ENCODE measurements at regions not wholly inside any gene's neighbourhood (a gene's known extent, or its start where the extent isn't known, plus 50 kb on each side); places are given as distances from the start of the nearest gene placed in this dataset.

DNA sequence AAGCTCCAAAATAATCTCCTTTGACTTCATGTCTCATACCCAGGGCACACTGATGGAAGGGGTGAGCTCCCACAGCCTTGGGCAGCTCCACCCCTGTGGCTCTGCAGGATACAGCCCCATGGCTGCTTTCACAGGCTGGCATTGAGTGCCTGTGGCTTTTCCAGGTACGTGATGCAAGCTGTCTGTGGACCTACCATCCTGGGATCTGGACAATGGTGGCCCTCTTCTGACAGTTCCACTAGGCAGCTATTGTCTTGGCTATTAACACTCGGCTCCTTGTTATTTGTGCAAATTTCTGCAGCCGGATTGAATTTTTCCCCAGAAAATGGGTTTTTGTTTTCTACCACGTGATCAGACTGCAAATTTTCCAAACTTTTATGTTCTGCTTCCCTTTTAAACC, 634.2 kb downstream of the TSN start:
- intact Hi-C loops (cut with DNase I): no loop called here
- Histone ChIP-seq H3K27me3 (no peaks in the 10 kb centered on the region), H3K36me3 (replicated peaks in 1 of 2; ENCODE audit: insufficient read depth in 1 of 2, low read depth in 2 of 2) (no peaks in the 10 kb centered on the region), H3K4me3 (no peak overlapping the region), H3K9me3 (peaks cover 0 to 10% (median 4%) of the 10 kb centered on the region in 3 donors), H3K4me1 (no peaks in the 10 kb centered on the region), H3K27ac (no peak overlapping the region)
- DNase-seq: no peak
- 84 to 87% methylated on average over 4 of the region's 4 CpGs for WGBS, 2 donors
- TF ChIP-seq POLR2A (IDR thresholded peaks at IDR 0.05): no peak
- TF ChIP-seq, protein P1, sequence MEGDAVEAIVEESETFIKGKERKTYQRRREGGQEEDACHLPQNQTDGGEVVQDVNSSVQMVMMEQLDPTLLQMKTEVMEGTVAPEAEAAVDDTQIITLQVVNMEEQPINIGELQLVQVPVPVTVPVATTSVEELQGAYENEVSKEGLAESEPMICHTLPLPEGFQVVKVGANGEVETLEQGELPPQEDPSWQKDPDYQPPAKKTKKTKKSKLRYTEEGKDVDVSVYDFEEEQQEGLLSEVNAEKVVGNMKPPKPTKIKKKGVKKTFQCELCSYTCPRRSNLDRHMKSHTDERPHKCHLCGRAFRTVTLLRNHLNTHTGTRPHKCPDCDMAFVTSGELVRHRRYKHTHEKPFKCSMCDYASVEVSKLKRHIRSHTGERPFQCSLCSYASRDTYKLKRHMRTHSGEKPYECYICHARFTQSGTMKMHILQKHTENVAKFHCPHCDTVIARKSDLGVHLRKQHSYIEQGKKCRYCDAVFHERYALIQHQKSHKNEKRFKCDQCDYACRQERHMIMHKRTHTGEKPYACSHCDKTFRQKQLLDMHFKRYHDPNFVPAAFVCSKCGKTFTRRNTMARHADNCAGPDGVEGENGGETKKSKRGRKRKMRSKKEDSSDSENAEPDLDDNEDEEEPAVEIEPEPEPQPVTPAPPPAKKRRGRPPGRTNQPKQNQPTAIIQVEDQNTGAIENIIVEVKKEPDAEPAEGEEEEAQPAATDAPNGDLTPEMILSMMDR (IDR thresholded peaks at IDR 0.05): no peak
- ATAC-seq: no peak

DNA sequence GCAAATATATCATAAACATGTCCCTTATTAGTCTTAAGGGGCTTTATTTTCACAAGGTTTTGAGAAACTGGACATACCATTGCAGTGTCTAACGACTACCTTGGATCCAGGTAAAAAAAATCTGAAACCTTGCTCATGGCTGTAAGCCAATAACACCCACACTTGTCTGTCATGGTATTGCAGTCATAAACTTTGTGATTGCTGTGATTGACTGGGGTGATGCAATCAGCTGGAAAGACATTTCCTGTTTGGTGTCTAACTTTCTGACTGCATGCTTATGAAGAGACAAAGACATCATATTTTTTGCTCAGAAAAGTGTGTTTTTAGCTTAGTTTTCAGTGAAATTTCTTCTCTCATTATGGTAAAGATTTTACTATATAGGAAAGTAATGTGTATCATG, 635.0 kb downstream of the TSN start:
- Histone ChIP-seq H3K9me3 (peaks cover 0 to 10% (median 4%) of the 10 kb centered on the region in 3 donors), H3K27me3 (no peaks in the 10 kb centered on the region), H3K36me3 (replicated peaks in 1 of 2; ENCODE audit: insufficient read depth in 1 of 2, low read depth in 2 of 2) (no peaks in the 10 kb centered on the region), H3K4me3 (no peak overlapping the region), H3K4me1 (no peaks in the 10 kb centered on the region), H3K27ac (no peak overlapping the region)
- intact Hi-C loops (cut with DNase I): no loop called here
- WGBS, 2 donors: 56 to 63% methylated on average over 1 of the region's 1 CpG
- ATAC-seq: no peak
- DNase-seq: no peak
- TF ChIP-seq, protein P1 (IDR thresholded peaks at IDR 0.05): no peak
- TF ChIP-seq POLR2A (IDR thresholded peaks at IDR 0.05): no peak

DNA sequence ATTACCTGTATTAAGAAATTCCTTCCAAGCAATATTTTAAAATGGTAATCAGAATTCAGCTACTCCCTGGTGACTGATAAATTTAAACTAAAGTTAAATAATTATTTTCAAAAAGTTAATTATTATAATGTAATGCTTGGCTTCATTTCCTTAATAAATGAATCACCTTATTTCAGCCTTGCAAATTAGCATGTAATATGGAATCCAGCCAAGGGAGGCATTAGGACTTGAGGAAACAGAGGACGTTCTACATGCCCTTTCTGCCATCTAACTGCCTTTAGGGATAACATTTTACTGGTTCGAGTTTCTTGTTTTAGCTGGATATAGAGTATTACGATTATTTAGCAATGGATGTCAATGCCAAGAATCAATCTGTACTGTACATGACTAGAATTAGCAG, 636.3 kb downstream of the TSN start:
- Histone ChIP-seq H3K36me3 (replicated peaks in 1 of 2; ENCODE audit: insufficient read depth in 1 of 2, low read depth in 2 of 2) (no peaks in the 10 kb centered on the region), H3K27ac (no peak overlapping the region), H3K4me3 (no peak overlapping the region), H3K4me1 (no peaks in the 10 kb centered on the region), H3K9me3 (peaks cover 0 to 10% (median 4%) of the 10 kb centered on the region in 3 donors), H3K27me3 (no peaks in the 10 kb centered on the region)
- 63 to 67% methylated on average over 3 of the region's 3 CpGs for WGBS, 2 donors
- no peak for DNase-seq
- intact Hi-C loops (cut with DNase I): no loop called here
- TF ChIP-seq, protein P1 (IDR thresholded peaks at IDR 0.05): no peak
- no peak for TF ChIP-seq POLR2A (IDR thresholded peaks at IDR 0.05)
- ATAC-seq: no peak

DNA sequence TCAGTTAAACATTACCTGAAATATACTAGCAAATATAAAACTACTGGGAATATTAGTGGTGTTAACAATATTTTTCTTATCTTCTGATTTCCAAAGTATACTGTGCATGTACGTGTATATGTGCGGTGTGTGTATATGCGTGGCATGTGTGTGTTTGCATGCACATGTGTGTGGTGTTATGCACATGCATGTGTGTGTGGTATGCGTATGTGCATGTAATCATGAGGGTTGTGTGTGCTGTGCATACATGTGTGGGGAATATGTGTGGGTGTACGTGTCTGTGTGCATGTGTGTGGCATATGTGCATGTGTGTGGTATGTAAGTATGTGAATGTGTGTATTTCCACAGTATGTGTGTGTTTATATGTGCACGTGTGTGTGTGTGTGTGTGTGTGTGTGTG, 640.2 kb downstream of the TSN start:
- TF ChIP-seq POLR2A (IDR thresholded peaks at IDR 0.05): no peak
- TF ChIP-seq, protein P1 (IDR thresholded peaks at IDR 0.05): no peak
- Histone ChIP-seq H3K27ac (no peak overlapping the region), H3K27me3 (no peaks in the 10 kb centered on the region), H3K4me3 (no peak overlapping the region), H3K36me3 (replicated peaks in 1 of 2; ENCODE audit: insufficient read depth in 1 of 2, low read depth in 2 of 2) (no peaks in the 10 kb centered on the region), H3K4me1 (no peaks in the 10 kb centered on the region), H3K9me3 (no peaks in the 10 kb centered on the region)
- DNase-seq: no peak
- no peak for ATAC-seq
- intact Hi-C loops (cut with DNase I): no loop called here
- WGBS, 2 donors: 87 to 88% methylated on average over 6 of the region's 6 CpGs

DNA sequence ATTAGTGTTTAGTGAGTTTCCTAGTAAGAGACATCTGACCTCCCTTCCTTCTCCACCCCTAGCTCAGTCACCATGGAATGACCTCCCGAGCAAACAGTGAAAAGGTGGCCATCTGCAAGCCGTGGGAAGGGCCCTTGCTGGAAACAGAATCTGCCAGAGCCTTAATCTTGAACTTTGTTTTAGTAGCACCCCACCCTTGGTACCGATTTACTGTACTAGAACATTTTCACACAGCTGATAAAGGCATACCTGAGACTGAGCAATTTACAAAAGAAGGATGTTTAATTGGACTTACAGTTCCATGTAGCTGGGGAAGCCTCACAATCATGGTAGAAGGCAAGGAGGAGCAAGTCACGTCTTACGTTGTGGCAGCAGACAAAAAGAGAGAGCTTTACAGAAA, 655.8 kb downstream of the TSN start:
- no peak for TF ChIP-seq POLR2A (IDR thresholded peaks at IDR 0.05)
- TF ChIP-seq, protein P1 (IDR thresholded peaks at IDR 0.05): no peak
- H3K4me3 ChIP-seq: no peak overlapping the region
- no peaks in the 10 kb centered on the region for H3K9me3 ChIP-seq
- no peaks in the 10 kb centered on the region for H3K36me3 ChIP-seq (replicated peaks in 1 of 2; ENCODE audit: insufficient read depth in 1 of 2, low read depth in 2 of 2)
- no peaks in the 10 kb centered on the region for H3K27me3 ChIP-seq
- DNase-seq (no peak), ATAC-seq (no peak)
- WGBS, 2 donors: 67 to 75% methylated on average over 5 of the region's 5 CpGs
- H3K4me1 ChIP-seq: peaks cover 23% of the 10 kb centered on the region
- intact Hi-C loops (cut with DNase I): no loop called here
- no peak overlapping the region for H3K27ac ChIP-seq

Data from body of pancreas (tissue), 4 donors.